Cardiac fibroblast (primary cell): ENCODE measurements at regions not wholly inside any gene's neighbourhood (a gene's known extent, or its start where the extent isn't known, plus 50 kb on each side); places are given as distances from the start of the nearest gene placed in this dataset.
A peak's percentile ranks its signal among the peaks of the same experiment; 100 is the strongest.
"Not testable (repeated sequence)": the region's sequence is repeated elsewhere in the genome, so short reads cannot be mapped to it uniquely, and the experiment has no call there.

ENCODE experiments used
- DNase-seq, 2 donors: peaks; one replicate each; pipeline versions ENCODE4 v3.0.0 to v3.0.0-alpha.2; 2010; ENCODE audit warnings: low read depth in 2 of 2
- H3K4me3 ChIP-seq, 2 donors: replicated peaks in 1 of 2; 1 replicate in 1 of 2; 2 replicates in 1 of 2; pipeline ENCODE4 v1.5.1; 2011; ENCODE audit warnings: low read depth in 2 of 2, low read length in 2 of 2, mild to moderate bottlenecking in 2 of 2, moderate library complexity in 1 of 2
- TF ChIP-seq, protein P1 (sequence below): IDR thresholded peaks from one replicate; pipeline ENCODE4 v1.5.1; 2011; ENCODE audit warnings: low read depth, mild to moderate bottlenecking, low read length, inconsistent platforms

DNA sequence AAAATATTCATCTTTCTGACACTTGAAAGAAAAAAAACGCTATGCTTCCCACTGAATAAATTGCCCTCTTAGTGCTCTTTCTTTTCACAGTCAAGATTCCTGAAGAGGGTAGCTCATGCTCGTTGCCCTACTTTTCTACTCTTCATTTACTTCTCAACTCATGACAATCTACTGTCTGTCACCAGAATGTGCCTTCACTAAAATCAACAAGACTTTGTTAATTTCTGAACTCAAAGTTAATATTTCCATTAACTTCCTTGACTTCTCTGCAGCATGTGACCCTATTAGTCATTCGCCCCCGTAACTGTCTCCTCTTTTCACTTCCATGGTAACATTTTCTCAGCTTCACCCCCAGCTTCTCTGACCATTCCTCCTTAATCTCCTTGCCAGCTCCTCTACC, 98.9 kb upstream of the MAPRE2 start:
- H3K4me3 ChIP-seq: no peak overlapping the region
- no peak for DNase-seq
- TF ChIP-seq, protein P1, sequence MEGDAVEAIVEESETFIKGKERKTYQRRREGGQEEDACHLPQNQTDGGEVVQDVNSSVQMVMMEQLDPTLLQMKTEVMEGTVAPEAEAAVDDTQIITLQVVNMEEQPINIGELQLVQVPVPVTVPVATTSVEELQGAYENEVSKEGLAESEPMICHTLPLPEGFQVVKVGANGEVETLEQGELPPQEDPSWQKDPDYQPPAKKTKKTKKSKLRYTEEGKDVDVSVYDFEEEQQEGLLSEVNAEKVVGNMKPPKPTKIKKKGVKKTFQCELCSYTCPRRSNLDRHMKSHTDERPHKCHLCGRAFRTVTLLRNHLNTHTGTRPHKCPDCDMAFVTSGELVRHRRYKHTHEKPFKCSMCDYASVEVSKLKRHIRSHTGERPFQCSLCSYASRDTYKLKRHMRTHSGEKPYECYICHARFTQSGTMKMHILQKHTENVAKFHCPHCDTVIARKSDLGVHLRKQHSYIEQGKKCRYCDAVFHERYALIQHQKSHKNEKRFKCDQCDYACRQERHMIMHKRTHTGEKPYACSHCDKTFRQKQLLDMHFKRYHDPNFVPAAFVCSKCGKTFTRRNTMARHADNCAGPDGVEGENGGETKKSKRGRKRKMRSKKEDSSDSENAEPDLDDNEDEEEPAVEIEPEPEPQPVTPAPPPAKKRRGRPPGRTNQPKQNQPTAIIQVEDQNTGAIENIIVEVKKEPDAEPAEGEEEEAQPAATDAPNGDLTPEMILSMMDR: no peak

GRCh38 chr18:34942975-34943374, 98.2 kb upstream of the MAPRE2 start:
- H3K4me3 ChIP-seq: no peak overlapping the region
- TF ChIP-seq, protein P1: no peak
- no peak for DNase-seq

DNA sequence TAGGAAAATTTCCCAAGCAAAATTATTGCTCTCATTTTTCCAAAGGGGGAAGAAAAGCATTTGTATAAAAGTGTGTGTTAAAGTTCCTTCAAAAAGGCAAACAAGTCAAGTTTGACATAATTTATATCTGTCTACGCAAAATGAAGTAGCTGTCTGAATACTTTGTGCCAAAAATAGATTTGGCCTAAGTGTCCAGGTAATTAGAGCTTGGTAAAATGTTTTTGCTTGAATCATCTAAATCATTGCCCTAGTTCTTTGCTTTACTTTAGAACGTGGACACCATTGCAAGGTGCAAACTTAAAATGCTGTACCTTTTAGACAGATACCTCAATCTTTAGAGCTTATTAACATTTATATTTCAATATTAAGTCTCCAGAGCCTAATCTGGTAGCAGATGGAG, 97.6 kb upstream of the MAPRE2 start:
- DNase-seq: no peak
- H3K4me3 ChIP-seq: no peak overlapping the region
- TF ChIP-seq, protein P1: no peak

DNA sequence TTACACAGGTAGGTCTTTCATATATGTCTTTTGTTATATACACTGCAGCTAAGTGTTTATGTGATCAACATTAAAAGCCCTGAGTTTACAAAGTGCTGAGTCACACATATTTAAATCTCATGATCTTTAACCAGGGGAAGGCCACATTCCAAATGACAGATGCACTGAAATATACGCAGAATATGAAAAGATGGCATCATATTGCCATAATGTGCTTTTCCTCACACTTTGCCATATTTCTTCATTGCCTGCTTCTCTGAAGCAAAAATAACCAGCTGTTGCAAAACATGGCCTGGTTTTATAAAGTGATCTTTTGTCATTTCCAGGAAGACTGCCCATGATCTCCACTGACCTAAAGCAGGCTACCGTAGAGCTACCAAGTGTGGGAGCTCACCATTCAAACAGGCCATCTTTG, 93.5 kb upstream of the MAPRE2 start:
- TF ChIP-seq, protein P1: no peak
- no peak overlapping the region for H3K4me3 ChIP-seq
- peak; percentile 41 to 78 for DNase-seq

GRCh38 chr18:34951625-34952379, 89.4 kb upstream of the MAPRE2 start:
- TF ChIP-seq, protein P1: no peak

GRCh38 chr18:34953212-34953611, 88.0 kb upstream of the MAPRE2 start:
- DNase-seq: no peak
- no peak overlapping the region for H3K4me3 ChIP-seq
- TF ChIP-seq, protein P1: no peak

More at GRCh38 chr18:34951625-34952379, 89.4 kb upstream of the MAPRE2 start:
- no peak overlapping the region for H3K4me3 ChIP-seq
- no peak for DNase-seq

- not testable (repeated sequence) for DNase-seq, H3K4me3 ChIP-seq
Observed at GRCh38 chr18:34955494-34955893, 85.7 kb upstream of the MAPRE2 start.
